HPDE6-E6E7 (cell line): ENCODE measurements at regions not wholly inside any gene's neighbourhood (a gene's known extent, or its start where the extent isn't known, plus 50 kb on each side); places are given as distances from the start of the nearest gene placed in this dataset.

ENCODE experiments used
- DNase-seq: peaks from one replicate; pipeline ENCODE4 v3.0.0; 2011; ENCODE audit warnings: missing footprints; ENCODE audit errors: extremely low spot score

DNA sequence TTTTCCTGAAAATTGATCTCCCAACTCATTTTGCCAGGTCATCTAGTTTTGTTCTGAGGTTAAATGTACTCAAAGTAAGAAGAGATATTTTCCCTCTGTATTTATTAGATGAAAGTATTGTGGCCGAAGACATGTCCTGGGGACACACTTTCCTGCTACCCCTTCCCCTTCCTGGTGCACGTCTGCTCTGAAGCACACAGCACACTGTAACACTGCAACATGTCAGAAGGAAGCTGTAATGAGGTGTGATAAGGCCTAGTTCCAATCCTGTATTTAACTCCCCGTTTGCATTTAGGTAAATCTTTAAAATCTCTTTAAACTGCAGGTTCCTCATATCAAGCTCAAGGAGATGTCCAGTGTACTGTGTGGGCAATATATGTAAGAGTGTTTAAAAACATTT lies 99.4 kb downstream of the HDGFL1 start:
- no peak for DNase-seq

DNA sequence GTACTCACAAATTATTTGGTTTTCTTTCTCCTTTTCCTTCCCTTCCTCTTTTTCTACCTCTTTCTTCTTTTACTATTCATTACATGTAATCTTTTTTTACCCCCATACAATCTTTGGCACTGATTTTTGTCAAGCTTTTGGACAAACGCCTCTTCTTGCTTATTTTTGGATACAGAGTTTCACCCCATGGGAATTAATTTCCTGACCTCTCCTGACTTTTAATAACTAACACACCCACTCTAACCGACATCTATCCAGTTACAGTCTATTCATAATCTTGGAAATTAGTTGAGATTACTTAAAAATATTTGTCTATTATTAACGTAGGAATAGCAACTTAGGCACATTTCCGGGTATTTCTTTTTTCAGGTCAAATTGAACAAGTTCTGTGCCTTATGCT lies 101.2 kb downstream of the HDGFL1 start:
- DNase-seq: no peak

DNA sequence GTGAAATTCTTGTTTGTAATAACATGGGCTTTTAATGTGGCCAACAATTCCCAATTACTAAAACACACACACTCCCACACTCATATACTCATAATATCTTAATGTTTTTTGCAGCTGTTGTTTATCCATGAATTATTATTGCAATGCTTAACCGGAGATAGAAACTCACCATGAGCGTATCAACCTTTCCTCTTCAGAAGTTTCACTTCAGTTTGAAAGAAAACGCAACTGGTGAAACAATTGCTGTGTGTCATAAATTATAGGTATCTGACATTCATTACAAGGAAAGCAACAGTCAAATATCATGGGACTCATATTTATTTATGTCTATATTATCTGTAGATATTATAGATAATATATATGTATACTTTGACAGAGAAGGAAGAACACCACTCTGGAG lies 104.1 kb downstream of the HDGFL1 start:
- DNase-seq: no peak

DNA sequence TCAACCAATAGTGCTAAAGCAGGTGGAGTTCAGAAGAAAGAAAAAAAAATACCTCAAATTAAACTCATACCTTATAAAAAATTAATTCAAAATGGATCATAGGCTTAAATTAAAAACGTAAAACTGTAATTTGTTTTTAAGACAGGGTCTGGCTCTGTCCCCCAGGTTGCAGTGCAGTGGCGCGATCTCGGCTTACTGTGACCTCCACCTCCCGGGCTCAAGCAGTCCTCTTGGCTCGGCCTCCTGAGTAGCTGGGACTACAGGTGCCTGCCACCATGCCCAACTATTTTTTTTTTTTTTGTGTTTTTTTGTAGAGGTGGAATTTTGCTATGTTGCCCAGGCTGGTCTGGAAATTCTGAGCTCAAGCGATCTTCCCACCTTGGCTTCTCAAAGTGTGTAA lies 111.6 kb downstream of the HDGFL1 start:
- no peak for DNase-seq

DNA sequence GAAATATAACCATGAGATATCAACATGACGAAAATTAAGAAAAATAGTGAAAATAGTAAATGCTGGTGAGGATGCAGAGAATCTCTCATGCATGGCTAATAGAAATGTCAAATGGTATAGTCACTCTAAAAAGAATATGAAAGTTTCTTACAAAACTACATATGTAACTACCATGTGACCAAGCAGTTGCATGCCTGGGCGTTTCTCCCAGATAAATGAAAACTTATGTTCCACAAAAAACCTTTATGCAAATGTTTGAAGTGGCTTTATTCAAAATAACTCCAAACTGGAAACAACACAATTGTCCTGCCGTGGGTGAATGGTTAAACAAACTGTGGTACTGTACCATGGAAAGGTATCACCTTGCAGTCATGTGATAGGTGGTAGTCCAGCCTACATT lies 112.4 kb downstream of the HDGFL1 start:
- DNase-seq: no peak

DNA sequence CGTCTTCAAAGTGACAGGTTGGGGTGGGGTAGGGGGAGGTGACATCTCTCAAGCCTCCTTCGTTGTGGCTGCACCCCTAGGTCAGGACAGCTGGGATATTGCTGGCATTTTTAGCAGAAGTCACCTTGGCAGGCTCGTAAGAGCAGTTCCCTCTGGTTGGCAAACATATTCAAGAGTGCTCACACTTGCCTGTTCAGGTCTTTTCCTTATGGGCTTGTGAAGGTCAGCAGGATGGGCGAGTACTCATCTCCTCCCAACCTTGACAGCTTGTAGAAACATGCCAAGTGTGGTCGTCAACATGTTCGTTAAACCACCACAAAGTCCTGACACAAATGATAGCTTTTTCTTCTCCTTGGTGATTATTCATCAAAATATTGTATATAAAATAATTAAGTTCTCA lies 113.6 kb downstream of the HDGFL1 start:
- no peak for DNase-seq

DNA sequence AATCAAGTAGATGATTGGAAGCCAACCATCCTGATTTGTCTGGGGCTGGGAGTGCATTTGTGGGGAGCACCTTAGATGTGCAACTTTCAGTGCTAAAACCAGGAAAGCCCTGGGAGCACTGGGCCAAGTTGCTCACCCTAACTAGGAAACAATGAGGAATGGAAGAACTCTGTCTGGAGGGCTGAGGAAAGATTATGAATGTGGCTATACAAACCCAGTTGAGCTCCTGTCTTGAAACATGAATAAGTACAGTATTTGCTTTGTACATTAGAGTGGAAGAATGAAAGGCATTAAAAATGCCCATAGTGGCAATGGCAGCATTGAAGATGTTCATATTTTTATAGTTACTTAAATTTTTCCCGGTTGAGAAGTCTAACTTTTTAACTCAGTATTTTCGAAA lies 121.1 kb downstream of the HDGFL1 start:
- no peak for DNase-seq

DNA sequence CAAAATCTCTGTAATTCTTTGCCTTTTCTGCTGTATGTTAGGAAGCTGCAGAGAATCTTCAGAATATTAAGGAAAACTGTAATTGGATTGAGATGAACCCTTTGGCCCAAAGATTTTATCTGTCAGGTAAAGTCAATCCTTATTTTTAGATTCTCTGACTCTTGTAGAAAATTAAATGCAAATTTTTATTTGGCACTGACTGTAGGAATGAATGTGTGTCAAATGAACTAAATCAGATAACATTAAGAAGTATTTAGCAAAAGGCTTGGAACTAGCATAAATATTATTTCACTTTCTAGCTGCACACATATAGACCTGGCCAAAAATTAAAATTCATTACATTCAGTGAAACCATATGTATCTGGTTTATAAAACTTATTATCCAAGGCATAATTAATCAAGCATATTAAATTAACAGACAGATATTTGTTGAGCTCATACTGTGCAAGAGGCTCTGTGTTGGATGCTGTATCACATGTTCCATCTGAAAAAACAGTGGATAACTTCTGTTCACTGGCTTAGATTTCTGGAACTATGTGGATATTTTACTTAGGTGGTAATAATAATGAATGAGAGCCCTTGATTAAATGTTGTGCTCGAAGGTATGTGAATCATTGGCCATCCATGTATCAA lies 124.8 kb downstream of the HDGFL1 start:
- no peak for DNase-seq

DNA sequence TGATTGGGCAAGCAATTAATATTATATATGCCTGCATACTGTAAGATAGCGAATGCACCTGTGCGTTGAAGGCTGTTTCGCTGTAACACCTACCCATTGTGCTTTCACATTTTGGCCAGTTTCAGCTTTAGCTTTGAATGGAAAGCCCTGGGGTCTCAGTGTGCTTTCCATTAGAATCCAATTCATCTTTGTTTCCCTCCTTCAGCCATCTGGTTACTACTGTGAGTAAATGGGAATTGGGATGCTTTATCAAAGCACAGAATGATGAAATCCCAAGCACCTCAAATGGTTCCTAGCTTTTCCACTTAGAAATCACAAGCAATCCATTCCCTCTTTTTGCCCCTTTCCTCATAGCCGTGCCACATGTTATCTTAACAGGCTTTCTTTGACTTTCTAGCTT lies 127.1 kb downstream of the HDGFL1 start:
- DNase-seq: no peak

DNA sequence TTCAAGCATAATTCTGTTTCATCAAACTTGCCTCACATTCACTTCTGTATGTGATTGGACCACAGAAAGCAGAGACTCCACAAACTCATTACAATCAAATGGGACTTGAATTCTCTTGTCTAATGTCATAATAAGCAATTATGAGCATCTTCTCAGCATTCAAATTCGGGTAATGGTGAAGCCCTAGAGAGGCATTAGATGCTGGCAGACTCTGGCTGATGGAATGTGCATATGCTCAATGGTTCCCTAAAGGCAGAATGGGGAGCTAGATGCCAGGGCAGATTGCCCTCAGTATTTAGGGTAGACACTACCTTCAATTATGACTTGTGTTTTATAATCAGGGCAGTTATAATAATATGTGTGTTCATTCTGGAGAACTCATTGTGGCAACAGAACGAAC lies 127.9 kb downstream of the HDGFL1 start:
- no peak for DNase-seq

DNA sequence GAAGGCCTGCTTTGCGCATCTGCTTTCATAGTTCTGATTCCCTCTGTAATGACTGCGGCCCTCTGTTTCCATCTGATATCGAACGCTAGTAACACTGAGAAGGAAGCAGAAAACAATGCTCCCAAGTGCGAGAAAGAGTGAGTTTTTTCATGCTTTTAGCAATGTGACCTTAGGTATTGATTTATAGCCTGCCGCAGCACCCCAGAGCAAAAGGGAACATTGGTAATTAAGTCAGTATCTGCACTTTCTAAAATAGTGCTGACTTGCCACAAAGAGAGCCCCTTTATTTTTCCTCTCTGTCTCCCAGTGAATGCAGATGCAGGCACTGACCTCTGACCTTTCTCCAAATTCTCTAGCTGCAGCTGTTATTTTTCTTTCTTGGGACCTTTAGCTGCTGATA lies 129.8 kb downstream of the HDGFL1 start:
- DNase-seq: no peak

DNA sequence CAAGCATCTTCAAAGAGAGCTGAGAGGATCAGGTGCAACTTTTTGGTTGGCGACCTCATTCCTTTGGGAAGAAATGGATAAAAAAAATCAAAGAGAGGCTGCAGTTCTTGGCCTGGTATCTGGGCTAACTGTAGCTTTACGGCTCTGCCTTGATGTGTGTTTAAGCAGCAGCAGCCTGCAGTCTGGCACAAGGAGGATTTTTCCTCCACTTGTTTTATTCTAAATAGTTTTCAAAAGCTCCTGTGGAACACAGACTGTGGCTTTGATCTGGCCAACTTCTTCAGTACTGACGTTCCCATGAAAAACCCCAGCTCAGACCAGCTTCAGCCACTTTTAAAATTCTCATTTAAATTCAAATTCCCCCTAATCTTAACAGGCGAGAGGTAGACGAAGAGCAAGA lies 137.3 kb downstream of the HDGFL1 start:
- DNase-seq: no peak

DNA sequence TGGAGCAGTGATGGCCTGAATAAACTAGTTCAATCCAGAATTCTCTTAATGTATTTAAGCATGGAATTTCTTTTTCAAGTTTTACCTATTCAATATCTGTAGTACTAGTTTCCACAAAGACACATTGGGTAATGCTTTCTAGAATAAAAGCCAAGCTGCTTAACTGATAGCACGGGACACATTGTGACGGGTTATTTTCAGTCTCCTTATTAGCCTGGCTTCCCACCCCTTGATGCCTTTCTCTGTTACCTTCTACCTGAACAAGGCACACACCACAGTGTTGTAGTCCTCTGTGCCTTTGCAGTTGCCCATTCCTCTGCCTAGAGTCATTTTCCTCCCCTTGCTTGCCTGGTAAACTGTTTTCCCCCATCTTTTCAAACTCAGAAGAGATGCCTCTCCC lies 139.1 kb downstream of the HDGFL1 start:
- DNase-seq: no peak

DNA sequence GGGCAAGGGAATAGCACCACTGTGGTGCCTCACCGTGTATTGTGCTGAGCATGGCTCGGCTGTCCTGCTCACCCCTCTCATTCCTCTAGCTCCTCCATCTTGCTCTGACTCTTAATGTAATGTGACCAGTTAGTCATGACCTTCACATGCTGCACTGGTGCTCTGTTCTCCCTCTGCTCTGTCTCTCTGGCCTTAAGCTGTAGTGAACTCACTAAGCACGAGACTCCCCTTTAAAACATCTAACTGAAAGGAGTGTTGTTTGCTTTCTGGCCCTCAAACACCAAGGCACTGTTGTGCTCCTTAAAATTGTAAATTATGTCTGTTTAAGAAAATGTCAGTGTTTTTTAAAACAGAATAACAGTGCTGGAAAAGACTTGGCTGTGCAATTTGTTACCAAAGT lies 140.4 kb downstream of the HDGFL1 start:
- no peak for DNase-seq

DNA sequence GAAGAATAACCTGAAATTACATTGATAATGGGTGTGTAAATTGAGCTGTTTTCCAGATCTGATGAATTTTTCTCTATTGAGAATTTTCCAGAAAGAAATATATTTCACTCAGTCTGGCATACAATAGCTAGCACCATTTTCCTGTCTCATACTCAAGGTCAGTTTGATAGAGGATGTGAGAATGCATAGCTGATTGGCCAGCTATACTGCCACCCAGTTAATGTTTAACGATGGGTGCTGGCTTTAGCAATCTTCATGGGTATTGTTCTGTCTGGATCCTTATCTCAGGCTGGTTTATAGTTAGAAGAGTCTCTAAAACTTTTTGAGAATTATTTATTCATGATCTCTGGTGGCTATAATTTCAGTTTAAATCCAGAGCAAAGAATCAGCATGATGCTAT lies 147.4 kb downstream of the HDGFL1 start:
- no peak for DNase-seq

DNA sequence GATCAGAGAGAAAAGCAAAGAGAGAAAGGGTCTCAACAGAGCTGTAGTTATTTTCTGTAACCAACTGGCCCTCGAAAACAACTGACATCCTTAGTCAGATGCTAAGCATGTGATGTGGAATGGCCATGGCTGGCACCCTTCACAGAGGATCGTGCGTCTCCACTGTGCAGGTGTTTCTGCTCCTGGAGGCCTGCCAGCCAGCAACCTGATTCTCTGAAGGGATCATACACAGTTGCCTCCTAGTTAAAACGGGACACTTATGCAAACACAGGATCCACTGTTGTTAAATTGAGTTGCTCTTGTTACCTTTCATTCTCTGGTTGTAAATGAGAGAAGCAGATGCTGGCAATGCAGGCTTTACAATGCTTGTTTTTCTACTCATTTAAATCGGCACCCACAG lies 148.5 kb downstream of the HDGFL1 start:
- no peak for DNase-seq

DNA sequence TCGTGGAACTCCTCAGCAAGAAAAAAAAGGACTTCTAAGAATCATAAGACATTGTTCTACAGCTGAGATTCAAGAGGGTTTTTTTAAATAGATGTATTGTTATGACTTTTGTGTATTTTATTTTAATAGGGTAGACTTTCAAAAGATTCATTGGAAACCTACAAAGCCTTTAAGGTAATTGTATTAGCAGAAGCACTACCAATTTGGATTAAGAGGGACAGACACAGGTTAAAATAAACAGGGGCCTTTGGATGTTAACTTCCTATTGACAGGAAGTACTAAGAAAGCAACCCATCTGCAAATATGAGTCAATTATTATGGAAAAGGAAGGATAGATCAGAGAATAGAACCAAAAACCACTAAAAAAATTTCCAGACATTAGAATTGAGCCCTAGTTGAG lies 153.5 kb downstream of the HDGFL1 start:
- no peak for DNase-seq

DNA sequence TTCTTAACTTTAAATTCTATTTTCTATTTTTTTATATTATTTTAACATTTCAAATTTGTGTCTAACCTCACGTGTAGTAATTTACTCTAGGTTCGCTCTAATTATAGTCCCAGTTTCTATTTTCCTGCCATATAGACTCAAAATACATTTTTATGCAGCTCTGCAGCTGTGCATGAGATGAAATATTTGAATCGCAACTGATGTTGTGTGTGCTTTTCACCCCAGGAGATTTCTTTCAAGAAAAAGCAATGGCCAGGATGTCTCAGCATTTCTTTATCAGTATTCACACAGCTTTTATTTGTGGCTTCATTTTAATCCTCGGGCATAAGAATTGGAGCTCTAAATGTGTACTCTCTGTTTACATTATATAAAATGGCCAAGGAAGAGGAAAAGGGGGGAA lies 157.6 kb downstream of the HDGFL1 start:
- DNase-seq: no peak

DNA sequence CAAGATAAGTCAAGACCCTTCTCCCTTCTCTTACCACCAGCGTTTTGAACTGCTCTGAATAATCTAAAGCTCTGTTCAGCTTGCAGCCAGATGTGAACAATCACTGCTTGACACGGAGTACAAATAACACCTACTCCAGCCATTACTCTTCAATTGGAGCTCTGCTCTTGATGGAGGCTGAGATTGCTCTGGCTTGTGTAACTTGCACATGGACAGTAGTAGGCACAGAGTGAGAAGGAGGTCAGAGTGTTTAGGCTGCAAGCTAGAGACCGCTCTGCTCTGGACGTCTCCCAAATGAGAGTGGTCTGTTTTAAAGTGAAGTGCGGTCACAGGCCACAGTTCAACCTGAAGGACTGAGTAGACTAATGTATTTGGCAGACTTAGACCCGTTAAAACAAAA lies 158.3 kb downstream of the HDGFL1 start:
- DNase-seq: no peak

DNA sequence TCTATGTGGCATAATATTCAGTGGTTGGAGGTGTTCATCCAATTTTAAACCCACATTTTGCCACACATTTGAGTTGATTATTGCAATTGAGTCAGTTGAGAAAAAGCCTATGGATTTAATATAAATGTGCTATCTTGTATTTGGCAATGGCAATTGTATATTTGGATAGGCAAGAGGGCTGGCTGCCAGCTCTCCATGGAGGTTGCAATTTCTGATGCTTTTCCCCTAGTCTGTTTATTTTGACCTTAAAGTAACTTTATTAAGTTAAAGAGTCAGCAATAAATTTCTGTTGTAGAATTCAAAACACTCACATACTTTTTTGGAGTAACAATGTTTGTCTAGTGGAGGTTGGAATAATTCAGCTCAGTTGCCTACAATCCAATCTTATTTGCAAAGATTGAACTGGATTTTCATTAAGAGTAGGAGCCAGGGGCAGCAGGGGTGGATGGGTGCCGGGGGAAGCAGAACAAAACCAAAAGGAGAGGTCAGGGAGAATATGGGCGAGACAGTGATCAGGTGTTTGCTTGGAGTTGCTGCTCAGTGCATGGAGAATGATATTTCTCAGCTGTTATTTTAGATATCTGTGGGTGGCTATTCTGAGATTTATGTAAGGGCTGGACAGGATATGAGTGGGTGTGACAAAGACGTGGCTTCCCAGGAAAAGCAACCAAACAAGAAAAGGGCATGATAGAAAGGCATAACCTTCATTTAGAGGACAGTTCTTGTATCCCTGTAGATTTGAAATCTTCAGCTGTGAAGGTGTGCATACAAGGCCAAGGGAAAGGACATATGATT lies 163.0 kb downstream of the HDGFL1 start:
- no peak for DNase-seq

DNA sequence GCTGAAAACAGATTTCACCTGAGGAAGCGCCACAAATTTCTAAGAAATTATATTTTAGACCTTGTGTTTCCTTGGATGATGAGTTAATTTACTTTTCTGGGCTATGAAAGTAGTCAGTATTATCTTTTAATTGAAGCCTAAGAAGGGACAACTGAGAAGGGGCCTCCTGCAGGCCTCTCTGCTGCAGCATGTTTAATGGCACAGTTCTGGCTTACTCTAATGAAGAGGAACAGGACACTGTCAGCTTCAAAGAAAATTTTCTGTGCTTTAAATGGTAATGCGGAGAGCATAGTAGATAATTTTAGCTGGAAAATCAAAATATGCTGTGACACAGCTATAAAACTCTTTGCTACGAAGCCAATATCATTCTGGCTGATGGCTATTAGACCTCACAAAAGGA lies 167.4 kb downstream of the HDGFL1 start:
- no peak for DNase-seq

DNA sequence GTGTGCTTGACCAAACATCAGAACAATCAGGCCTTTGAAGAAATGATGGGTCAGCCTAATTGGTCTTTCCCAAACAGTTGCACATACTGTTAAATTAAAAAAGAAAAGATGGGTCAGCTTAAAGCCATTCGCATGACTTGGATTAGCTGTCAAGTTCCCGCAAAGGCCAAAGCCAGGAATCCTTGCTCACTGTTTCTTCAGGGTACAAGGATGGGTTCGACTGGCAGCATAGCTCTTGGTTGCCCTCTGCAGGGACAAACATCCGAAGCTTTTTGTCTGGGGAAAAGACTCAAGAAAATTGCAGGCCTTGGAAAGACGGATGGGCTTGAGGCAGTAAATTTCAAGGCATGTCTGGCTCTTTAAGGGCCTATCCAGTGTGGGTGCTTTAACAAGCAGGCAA lies 168.0 kb downstream of the HDGFL1 start:
- no peak for DNase-seq

DNA sequence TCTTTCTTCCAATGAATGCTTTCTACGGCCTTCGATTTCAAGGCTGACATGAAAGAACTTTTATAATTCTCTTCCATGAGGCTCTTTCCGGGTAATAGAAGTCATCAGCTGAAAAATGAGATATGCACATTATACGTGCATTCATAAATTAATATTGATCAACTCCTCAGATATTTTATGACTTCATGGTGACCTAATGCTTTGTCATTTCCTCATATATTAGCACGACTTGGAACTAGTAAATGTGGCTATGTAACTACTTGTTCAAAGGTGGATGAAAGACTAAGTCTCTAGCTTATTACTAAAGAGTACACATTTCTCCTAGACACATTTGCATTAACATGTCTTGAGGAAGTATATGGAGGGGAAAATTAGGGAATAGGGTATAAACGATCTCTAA lies 168.8 kb downstream of the HDGFL1 start:
- DNase-seq: no peak

DNA sequence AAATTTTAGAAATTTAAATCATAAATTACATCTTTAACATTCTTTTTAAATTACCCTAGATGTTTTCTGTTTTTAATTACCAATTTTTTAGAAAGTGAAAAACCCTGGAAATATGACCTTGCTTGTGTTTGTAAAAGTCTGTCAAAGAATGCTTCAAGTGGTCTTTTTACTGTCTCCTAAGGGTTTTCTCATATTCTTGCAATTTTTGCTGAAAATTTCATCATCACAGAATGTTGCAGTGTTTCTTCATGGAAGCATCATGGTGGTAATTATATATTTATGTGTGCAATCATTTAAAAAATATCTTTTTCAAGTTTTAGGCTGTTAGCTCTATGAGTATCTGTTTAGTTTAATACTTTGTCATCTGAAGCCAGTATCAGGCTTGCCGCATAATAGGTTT lies 178.2 kb downstream of the HDGFL1 start:
- no peak for DNase-seq
